ENCODE measurements at regions not wholly inside any gene's neighbourhood (a gene's known extent, or its start where the extent isn't known, plus 50 kb on each side); places are given as distances from the start of the nearest gene placed in this dataset.

DNA sequence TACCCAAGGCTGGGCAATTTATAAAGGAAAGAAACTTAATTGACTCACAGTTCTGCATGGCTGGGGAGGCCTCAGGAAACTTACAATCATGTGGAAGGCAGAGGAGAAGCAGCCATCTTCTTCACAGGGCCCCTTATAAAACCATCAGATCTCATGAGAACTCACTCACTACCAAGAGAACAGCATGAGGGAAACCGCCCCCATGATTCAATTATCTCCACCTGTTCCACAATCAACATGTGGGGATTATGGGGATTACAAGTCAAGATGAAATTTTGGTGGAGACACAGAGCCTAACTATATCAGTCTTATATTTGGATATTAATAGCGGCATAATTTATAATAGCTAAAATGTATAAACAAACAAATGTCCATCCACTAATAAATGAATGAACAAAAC lies 1123.7 kb upstream of the NCAM2 start:
- ATAC-seq: no peak
- Histone ChIP-seq H3K4me1 (ENCODE audit: control insufficient read depth, insufficient read depth, low read length) (no peaks in the 10 kb centered on the region), H3K4me3 (ENCODE audit: low read depth in 2 of 2, low read length in 2 of 2) (no peak overlapping the region), H3K36me3 (ENCODE audit: control insufficient read depth, insufficient read depth, low read length) (no peaks in the 10 kb centered on the region), H3K27me3 (ENCODE audit: control insufficient read depth, insufficient read depth, low read length) (no peaks in the 10 kb centered on the region), H3K9me3 (ENCODE audit: control insufficient read depth, insufficient read depth, low read depth, low read length) (no peaks in the 10 kb centered on the region), H3K27ac (ENCODE audit: low read length) (no peak overlapping the region)
- BruUV-seq (replicated peaks): no TSS peak
- ChIA-PET POLR2A (no interaction called here), CTCF (no interaction called here)
- in situ Hi-C loops (cut with HindIII; ENCODE audit: low pct_unique_long_range_greater_than_20kb, low sequenced_read_pairs) (no loop called here), intact Hi-C loops (cut with micrococcal nuclease; ENCODE audit: unreplicated experiment) (no loop called here)
- TF ChIP-seq, protein P1, sequence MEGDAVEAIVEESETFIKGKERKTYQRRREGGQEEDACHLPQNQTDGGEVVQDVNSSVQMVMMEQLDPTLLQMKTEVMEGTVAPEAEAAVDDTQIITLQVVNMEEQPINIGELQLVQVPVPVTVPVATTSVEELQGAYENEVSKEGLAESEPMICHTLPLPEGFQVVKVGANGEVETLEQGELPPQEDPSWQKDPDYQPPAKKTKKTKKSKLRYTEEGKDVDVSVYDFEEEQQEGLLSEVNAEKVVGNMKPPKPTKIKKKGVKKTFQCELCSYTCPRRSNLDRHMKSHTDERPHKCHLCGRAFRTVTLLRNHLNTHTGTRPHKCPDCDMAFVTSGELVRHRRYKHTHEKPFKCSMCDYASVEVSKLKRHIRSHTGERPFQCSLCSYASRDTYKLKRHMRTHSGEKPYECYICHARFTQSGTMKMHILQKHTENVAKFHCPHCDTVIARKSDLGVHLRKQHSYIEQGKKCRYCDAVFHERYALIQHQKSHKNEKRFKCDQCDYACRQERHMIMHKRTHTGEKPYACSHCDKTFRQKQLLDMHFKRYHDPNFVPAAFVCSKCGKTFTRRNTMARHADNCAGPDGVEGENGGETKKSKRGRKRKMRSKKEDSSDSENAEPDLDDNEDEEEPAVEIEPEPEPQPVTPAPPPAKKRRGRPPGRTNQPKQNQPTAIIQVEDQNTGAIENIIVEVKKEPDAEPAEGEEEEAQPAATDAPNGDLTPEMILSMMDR (IDR thresholded peaks at IDR 0.05): no peak
- TF ChIP-seq, protein P2, sequence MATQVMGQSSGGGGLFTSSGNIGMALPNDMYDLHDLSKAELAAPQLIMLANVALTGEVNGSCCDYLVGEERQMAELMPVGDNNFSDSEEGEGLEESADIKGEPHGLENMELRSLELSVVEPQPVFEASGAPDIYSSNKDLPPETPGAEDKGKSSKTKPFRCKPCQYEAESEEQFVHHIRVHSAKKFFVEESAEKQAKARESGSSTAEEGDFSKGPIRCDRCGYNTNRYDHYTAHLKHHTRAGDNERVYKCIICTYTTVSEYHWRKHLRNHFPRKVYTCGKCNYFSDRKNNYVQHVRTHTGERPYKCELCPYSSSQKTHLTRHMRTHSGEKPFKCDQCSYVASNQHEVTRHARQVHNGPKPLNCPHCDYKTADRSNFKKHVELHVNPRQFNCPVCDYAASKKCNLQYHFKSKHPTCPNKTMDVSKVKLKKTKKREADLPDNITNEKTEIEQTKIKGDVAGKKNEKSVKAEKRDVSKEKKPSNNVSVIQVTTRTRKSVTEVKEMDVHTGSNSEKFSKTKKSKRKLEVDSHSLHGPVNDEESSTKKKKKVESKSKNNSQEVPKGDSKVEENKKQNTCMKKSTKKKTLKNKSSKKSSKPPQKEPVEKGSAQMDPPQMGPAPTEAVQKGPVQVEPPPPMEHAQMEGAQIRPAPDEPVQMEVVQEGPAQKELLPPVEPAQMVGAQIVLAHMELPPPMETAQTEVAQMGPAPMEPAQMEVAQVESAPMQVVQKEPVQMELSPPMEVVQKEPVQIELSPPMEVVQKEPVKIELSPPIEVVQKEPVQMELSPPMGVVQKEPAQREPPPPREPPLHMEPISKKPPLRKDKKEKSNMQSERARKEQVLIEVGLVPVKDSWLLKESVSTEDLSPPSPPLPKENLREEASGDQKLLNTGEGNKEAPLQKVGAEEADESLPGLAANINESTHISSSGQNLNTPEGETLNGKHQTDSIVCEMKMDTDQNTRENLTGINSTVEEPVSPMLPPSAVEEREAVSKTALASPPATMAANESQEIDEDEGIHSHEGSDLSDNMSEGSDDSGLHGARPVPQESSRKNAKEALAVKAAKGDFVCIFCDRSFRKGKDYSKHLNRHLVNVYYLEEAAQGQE (IDR thresholded peaks at IDR 0.05; ENCODE audit: insufficient read depth in 1 of 2, low read depth in 2 of 2, low read length in 1 of 2): no peak
- no peak for TF ChIP-seq POLR2AphosphoS5 (IDR thresholded peaks at IDR 0.05; ENCODE audit: low read depth, low read length)
- no peak for TF ChIP-seq SIN3A (IDR thresholded peaks at IDR 0.05; ENCODE audit: borderline replicate concordance, insufficient read depth, low read depth, low read length)
- no peak for TF ChIP-seq TCF7L2 (IDR thresholded peaks at IDR 0.05; ENCODE audit: low read depth, low read length)
- no peak for DNase-seq (ENCODE audit: low read depth, low spot score)

DNA sequence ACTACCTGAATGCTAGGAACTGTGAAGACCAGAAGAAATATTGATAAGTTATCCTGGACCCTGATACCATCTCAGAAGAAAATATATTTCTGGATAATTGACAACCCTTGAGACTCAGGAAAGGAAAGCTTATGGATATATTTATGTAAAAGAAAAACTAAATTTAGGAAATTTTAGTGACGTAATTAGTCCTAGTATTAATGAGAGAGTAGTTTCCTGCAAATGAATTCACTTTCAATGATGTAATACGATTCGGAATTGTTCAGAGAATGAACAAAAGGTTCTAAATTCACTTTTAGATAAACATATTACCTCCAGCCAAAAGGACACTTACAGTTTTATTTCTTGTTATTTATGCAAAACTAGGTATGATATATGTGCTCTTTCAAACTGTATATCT lies 1120.1 kb upstream of the NCAM2 start:
- no peak overlapping the region for H3K27ac ChIP-seq (ENCODE audit: low read length)
- TF ChIP-seq, protein P1 (IDR thresholded peaks at IDR 0.05): no peak
- no peak for TF ChIP-seq TCF7L2 (IDR thresholded peaks at IDR 0.05; ENCODE audit: low read depth, low read length)
- TF ChIP-seq, protein P2 (IDR thresholded peaks at IDR 0.05; ENCODE audit: insufficient read depth in 1 of 2, low read depth in 2 of 2, low read length in 1 of 2): no peak
- no peak for TF ChIP-seq POLR2AphosphoS5 (IDR thresholded peaks at IDR 0.05; ENCODE audit: low read depth, low read length)
- TF ChIP-seq SIN3A (IDR thresholded peaks at IDR 0.05; ENCODE audit: borderline replicate concordance, insufficient read depth, low read depth, low read length): no peak
- ChIA-PET CTCF (no interaction called here), POLR2A (no interaction called here)
- ATAC-seq: no peak
- no peak for DNase-seq (ENCODE audit: low read depth, low spot score)
- no TSS peak for BruUV-seq (replicated peaks)
- in situ Hi-C loops (cut with HindIII; ENCODE audit: low pct_unique_long_range_greater_than_20kb, low sequenced_read_pairs): no loop called here
- H3K27me3 ChIP-seq (ENCODE audit: control insufficient read depth, insufficient read depth, low read length): no peaks in the 10 kb centered on the region
- no peaks in the 10 kb centered on the region for H3K36me3 ChIP-seq (ENCODE audit: control insufficient read depth, insufficient read depth, low read length)
- no peak overlapping the region for H3K4me3 ChIP-seq (ENCODE audit: low read depth in 2 of 2, low read length in 2 of 2)
- intact Hi-C loops (cut with micrococcal nuclease; ENCODE audit: unreplicated experiment): no loop called here
- no peaks in the 10 kb centered on the region for H3K9me3 ChIP-seq (ENCODE audit: control insufficient read depth, insufficient read depth, low read depth, low read length)
- no peaks in the 10 kb centered on the region for H3K4me1 ChIP-seq (ENCODE audit: control insufficient read depth, insufficient read depth, low read length)
